ENCODE measurements at regions not wholly inside any gene's neighbourhood (a gene's known extent, or its start where the extent isn't known, plus 50 kb on each side); places are given as distances from the start of the nearest gene placed in this dataset.
"Not testable (repeated sequence)": the region's sequence is repeated elsewhere in the genome, so short reads cannot be mapped to it uniquely, and the experiment has no call there.

- peak overlapping the region; percentile 90 for H3K4me3 ChIP-seq (ENCODE audit: low read depth, poor library complexity, severe bottlenecking)
- 0% methylated on average over 45 to 65 of the region's 69 CpGs for WGBS, 2 donors
- intact Hi-C loops (cut with DNase I; ENCODE audit: low total_unique reads) = no loop called here
- TF ChIP-seq CTCF (IDR thresholded peaks at IDR 0.05) (no peak), POLR2A (IDR thresholded peaks at IDR 0.05) (no peak)
- peak; percentile 82 to 98 for DNase-seq (ENCODE audit: low spot score in 2 of 2)
Measured at GRCh38 chr7:65750511-65751344, 122.1 kb upstream of the VKORC1L1 start.

- DNase-seq (ENCODE audit: low spot score in 2 of 2); H3K4me3 ChIP-seq (ENCODE audit: low read depth, poor library complexity, severe bottlenecking); intact Hi-C loops (cut with DNase I; ENCODE audit: low total_unique reads): not testable (repeated sequence)
- WGBS, 2 donors = 95% methylated on average over 5 of the region's 5 CpGs
Measured at GRCh38 chr7:65754070-65754469, 118.8 kb upstream of the VKORC1L1 start.

- intact Hi-C loops (cut with DNase I; ENCODE audit: low total_unique reads); H3K4me3 ChIP-seq (ENCODE audit: low read depth, poor library complexity, severe bottlenecking); DNase-seq (ENCODE audit: low spot score in 2 of 2): not testable (repeated sequence)
- WGBS, 2 donors = 92% methylated on average over 1 of the region's 1 CpG
Measured at GRCh38 chr7:65758991-65759390, 113.9 kb upstream of the VKORC1L1 start.

- intact Hi-C loops (cut with DNase I; ENCODE audit: low total_unique reads); H3K4me3 ChIP-seq (ENCODE audit: low read depth, poor library complexity, severe bottlenecking); DNase-seq (ENCODE audit: low spot score in 2 of 2): not testable (repeated sequence)
- 78 to 79% methylated on average over 3 of the region's 3 CpGs for WGBS, 2 donors
Measured at GRCh38 chr7:65762712-65763111, 110.2 kb upstream of the VKORC1L1 start.

- 78 to 82% methylated on average over 5 of the region's 5 CpGs for WGBS, 2 donors
- DNase-seq (ENCODE audit: low spot score in 2 of 2); intact Hi-C loops (cut with DNase I; ENCODE audit: low total_unique reads); H3K4me3 ChIP-seq (ENCODE audit: low read depth, poor library complexity, severe bottlenecking): not testable (repeated sequence)
Measured at GRCh38 chr7:65763114-65763513, 109.8 kb upstream of the VKORC1L1 start.

- 4% methylated on average over 15 to 28 of the region's 44 CpGs for WGBS, 2 donors
- H3K4me3 ChIP-seq (ENCODE audit: low read depth, poor library complexity, severe bottlenecking) = peak overlapping the region; percentile 82
- peak; percentile 97 to 100 for DNase-seq (ENCODE audit: low spot score in 2 of 2)
- intact Hi-C loops (cut with DNase I; ENCODE audit: low total_unique reads) = not testable (repeated sequence)
- TF ChIP-seq POLR2A (IDR thresholded peaks at IDR 0.05) = peak in 1 of 2 donors; percentile 55
Measured at GRCh38 chr7:65770473-65771225, 102.2 kb upstream of the VKORC1L1 start.

- H3K4me3 ChIP-seq (ENCODE audit: low read depth, poor library complexity, severe bottlenecking) = peak overlapping the region; percentile 17
- WGBS, 2 donors = 90 to 94% methylated on average over 17 of the region's 17 CpGs
- intact Hi-C loops (cut with DNase I; ENCODE audit: low total_unique reads); DNase-seq (ENCODE audit: low spot score in 2 of 2): not testable (repeated sequence)
Measured at GRCh38 chr7:65771226-65771569, 101.7 kb upstream of the VKORC1L1 start.

GRCh38 chr7:65776677-65777076 is 96.2 kb upstream of the VKORC1L1 start:
- intact Hi-C loops (cut with DNase I; ENCODE audit: low total_unique reads); H3K4me3 ChIP-seq (ENCODE audit: low read depth, poor library complexity, severe bottlenecking); DNase-seq (ENCODE audit: low spot score in 2 of 2): not testable (repeated sequence)
- 83 to 93% methylated on average over 6 of the region's 6 CpGs for WGBS, 2 donors

- DNase-seq (ENCODE audit: low spot score in 2 of 2) = peak in 1 of 2 donors; percentile 3
- intact Hi-C loops (cut with DNase I; ENCODE audit: low total_unique reads); H3K4me3 ChIP-seq (ENCODE audit: low read depth, poor library complexity, severe bottlenecking): not testable (repeated sequence)
- 95 to 97% methylated on average over 5 of the region's 5 CpGs for WGBS, 2 donors
Measured at GRCh38 chr7:65789943-65790342, 82.9 kb upstream of the VKORC1L1 start.

- H3K4me3 ChIP-seq (ENCODE audit: low read depth, poor library complexity, severe bottlenecking); intact Hi-C loops (cut with DNase I; ENCODE audit: low total_unique reads): not testable (repeated sequence)
- WGBS, 2 donors = 60% methylated on average over 1 of the region's 1 CpG; no CpG with 5 or more reads in 1 of the 2 donors
- DNase-seq (ENCODE audit: low spot score in 2 of 2) = peak in 1 of 2 donors; percentile 37
Measured at GRCh38 chr7:65791788-65792187, 81.1 kb upstream of the VKORC1L1 start.

GRCh38 chr7:65792726-65793125 is 80.1 kb upstream of the VKORC1L1 start:
- 87 to 96% methylated on average over 4 of the region's 4 CpGs for WGBS, 2 donors
- peak in 1 of 2 donors; percentile 15 for DNase-seq (ENCODE audit: low spot score in 2 of 2)
- intact Hi-C loops (cut with DNase I; ENCODE audit: low total_unique reads); H3K4me3 ChIP-seq (ENCODE audit: low read depth, poor library complexity, severe bottlenecking): not testable (repeated sequence)

GRCh38 chr7:65794671-65795391 is 78.0 kb upstream of the VKORC1L1 start:
- H3K4me3 ChIP-seq (ENCODE audit: low read depth, poor library complexity, severe bottlenecking); intact Hi-C loops (cut with DNase I; ENCODE audit: low total_unique reads); DNase-seq (ENCODE audit: low spot score in 2 of 2): not testable (repeated sequence)
- WGBS, 2 donors = 67 to 74% methylated on average over 3 of the region's 3 CpGs

GRCh38 chr7:65795392-65795716 is 77.5 kb upstream of the VKORC1L1 start:
- intact Hi-C loops (cut with DNase I; ENCODE audit: low total_unique reads); H3K4me3 ChIP-seq (ENCODE audit: low read depth, poor library complexity, severe bottlenecking); DNase-seq (ENCODE audit: low spot score in 2 of 2): not testable (repeated sequence)
- WGBS, 2 donors = 71 to 92% methylated on average over 4 of the region's 4 CpGs

All from lower leg skin (tissue), 4 donors.